Left renal pelvis (tissue), 4 donors: ENCODE measurements at regions not wholly inside any gene's neighbourhood (a gene's known extent, or its start where the extent isn't known, plus 50 kb on each side); places are given as distances from the start of the nearest gene placed in this dataset.
"Not testable (repeated sequence)": the region's sequence is repeated elsewhere in the genome, so short reads cannot be mapped to it uniquely, and the experiment has no call there.

Experiments used
- DNase-seq, 4 donors: peaks; one replicate each; pipeline ENCODE4 v3.0.0-alpha.2; 2013; ENCODE audit warnings: low read depth in 4 of 4, low spot score in 3 of 4

DNA sequence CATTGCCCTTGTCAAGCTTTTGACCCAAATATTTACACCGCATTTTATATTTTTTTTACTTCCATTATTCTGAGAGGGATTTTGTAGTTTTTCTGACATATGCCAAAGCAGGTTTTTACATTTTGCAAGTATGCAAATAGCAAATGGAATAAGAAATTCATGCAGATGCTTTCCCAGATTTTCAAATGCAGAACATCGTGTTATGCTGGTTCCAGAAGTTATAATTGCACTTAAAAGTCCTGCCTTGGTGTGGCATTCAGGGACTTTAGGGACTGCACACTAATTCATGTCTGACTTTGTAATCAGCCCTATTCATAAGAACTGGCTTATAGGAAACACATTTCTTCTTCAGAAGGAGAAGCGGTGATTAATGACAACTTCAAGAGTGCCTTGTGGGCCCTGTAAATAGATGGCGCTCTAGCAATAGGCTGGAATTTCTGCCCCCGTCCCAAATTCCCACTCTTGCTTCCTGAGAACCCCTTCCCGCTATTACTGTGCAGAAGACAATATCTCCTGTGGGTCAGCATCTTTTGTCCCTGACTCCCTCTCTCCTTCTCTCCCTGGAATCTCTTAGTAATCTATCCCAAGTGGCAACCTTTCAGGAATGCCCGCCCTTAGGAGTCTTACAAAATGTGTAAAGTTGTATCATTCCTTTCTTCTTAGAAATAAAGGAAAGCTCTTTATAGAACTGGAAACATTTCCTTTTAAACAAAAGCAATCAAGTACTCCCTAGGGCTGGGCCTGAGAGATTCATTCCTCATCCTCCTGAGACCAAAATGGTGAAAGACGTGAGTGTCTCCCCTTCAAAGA is 264.0 kb downstream of the INHBA start:
- DNase-seq, result no peak

DNA sequence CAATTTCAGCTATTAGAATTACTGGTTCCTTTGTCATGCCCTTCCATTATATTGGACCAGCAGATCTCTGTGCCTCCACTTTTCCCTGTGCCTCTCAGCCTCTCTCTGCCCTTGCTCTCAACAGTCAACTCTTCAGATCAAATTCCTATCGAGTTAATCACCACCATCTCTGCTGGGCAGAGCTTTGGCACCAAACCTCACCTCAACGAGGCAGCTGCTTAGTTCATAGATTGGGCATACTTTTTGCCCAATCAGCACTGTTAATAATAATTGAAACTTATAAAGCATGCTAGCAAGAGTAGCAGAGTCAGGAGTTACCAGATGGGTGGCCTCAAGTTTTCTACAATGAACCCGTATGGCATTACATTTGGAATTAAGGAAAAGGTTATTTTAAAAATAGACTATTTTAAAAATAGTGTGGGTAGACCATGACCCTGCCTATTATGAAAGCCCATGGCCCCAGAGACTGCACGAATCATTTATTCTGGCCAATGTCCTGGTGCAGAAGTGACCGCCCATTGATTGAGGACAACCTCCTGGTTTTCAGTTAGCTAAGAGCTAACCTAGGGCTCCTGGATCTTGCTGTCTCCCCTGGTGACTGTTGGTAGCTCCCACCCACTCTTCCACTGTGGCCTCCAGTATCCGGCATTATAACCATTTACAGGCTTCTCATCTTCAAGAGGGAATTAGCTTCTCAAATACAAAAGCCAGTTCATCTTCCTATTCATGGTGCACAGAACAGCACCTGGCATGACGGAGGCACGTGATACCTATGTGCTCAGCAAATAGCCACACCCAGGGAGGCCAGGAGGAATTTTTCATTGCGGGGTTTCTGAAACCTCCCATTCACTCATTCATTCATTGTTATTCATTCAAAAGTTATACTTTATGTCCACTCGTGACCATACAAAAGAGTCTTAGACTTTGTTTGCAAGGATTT is 265.4 kb downstream of the INHBA start:
- no peak for DNase-seq

DNA sequence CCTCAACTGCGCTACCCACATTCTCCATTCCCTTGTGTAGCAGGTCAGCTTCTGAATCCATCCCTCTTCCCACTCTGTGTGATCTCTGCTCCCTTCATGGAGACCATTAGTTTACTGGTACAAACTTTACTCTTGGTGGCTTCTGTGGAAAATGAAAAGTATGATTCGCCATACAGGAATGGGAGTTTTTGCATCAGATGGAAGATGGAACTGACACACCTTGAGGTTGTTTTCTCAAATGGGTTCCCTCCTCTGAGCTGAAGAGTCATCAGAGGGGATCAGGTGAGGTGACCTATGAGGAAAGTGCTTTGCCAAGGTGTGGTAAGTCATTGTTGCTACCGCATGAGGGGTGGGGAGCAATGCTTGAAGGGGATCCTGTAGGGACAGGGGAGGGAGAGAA is 266.8 kb downstream of the INHBA start:
- no peak for DNase-seq

GRCh38 chr7:41435020-41435419 is 267.9 kb downstream of the INHBA start:
- not testable (repeated sequence) for DNase-seq

DNA sequence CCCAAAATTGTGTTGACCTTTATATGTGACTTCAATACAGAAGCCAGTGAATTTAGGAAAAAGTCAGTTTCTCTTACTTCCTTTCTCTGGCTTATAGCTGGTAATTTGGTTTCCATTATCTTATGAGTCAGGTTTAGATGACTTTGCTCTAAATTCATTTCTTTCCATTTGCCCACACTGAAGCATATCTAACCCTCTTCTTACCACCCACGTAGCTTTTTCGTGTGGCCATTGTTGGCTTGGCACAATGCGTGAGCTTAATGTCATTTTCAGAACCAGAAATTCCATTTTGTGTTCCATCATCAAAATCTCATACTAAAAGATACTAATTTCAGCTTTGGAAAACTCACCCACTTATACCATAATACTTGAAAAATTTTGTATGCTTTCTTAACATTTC is 271.2 kb downstream of the INHBA start:
- DNase-seq, result no peak

- DNase-seq, result no peak
These were observed 274.5 kb downstream of the INHBA start for GRCh38 chr7:41428381-41428780.

DNA sequence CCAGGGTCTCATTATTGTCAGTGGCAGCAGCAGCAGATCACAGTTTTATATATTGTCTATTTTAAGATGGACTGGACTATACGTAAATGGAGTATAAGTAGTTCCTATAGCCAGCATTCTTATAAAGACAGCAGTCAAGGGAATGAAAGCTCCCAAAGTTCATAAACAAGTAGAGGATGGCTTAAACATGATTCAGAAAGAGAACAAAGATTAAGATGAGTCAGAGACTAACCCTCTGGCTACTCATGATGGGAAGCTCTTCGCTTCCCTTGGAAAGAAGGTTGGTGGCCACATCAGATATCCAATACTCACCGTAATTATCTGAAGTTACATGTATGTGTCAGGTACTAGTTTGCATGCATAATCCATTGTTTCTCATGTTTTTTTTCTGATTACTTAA is 277.0 kb downstream of the INHBA start:
- no peak for DNase-seq

- no peak for DNase-seq
These were observed 281.8 kb downstream of the INHBA start for GRCh38 chr7:41421056-41421455.

DNA sequence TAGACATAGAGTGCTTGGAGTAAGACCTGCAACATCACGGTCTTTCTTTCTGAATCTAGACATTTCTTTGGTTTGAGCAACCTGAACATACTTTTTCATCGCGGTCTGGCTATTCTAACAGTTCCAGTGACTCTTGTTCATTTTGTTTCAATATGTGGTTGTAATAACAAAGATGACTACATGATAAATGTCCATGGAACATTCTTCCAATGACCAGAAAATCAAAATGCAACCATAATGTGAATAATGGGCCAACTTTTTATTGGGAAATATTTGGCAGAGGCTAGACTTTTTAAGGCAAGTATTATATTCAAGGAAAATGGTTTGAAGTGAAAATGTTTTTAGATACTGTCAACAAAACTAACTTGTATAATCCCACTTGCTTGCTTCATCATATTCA is 282.5 kb downstream of the INHBA start:
- DNase-seq, result no peak

- no peak for DNase-seq
These were observed 284.6 kb downstream of the INHBA start for GRCh38 chr7:41418337-41418736.

DNA sequence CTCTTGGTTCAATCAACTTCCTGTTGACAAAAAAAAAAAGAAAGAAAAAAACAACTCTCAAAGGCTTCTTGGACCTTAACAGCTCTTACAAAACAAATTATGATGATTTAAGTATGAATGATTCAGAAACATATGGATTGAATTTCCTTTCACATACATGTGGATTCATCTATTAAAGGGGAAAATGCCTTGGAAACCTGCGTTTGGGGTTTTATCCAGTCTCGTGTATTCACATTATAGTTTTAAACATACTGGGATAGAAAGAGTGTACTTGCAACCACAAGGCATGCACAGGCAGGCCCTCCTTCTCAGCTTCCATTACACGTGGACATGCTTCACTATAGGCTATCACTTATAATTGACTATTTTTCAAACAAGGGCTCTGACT is 286.7 kb downstream of the INHBA start:
- DNase-seq, result no peak

- DNase-seq, result no peak
These were observed 287.3 kb downstream of the INHBA start for GRCh38 chr7:41415471-41416207.

DNA sequence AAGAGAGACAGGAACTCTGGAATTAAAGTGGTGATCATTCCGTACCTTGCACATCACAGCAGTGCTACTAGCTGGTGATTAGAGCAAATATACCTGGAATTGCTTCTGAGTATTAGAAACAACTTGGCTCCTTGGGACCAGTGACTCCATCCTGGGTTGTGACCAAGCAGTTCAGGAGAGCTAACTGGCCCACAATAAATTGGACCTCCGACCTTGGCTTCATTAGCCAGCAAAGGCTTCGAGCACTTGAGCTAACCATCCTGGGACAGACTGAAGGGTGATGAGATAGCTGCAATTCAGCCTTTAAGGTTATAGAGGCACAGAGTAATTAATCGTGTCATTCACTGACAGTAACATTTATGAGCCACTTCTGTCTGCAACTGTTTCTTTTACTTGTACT is 287.8 kb downstream of the INHBA start:
- DNase-seq, result no peak

DNA sequence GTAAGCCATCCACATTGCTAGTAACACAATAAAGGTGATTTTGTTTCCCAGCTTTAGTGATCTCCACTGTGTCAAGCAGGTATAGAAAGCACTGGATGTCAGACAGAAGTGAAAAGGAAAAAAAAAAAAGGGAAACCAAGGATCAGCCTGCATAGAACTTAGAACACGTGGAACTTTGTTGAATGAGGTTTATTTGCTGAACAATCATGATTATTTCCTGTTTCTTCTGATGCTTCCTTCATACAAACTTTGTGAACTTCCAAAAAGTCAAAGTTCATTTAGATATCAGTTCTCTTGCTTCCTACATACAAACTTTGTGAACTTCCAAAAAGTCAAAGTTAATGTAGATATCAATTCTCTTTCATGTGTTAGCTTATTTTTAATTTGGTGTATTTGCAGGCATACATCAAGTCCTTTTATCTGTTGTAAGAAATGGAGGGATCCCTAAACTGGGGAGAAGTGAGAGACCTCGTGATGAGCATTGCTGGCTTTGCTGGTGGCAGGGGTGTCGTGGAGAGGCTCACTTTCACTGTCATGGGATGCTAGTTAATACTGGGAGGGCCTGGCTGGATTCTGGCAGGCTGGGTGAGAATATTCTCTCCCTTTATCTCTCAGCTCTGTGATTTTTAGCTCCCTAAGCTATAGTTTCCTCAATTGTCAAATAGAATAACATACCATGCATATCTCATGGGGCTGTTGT is 298.4 kb downstream of the INHBA start:
- no peak for DNase-seq

DNA sequence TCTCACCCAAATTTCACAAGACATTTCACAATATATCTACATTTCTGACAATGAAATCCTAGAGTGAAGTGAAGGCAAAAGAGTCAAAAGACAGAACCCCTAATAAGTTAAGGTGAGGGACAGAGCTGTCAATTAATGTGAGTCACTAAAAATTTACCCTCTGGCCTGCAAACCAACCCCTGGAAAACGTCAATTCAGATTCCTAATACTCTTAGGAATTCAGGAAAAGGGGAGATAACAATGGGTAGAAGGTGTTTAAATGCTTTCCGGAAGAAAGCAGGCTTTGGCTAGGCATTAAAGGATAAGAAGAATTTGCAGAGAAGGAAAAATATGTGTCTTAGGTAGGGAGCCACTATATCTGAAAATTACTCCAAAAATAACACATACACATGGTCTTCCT is 299.6 kb downstream of the INHBA start:
- DNase-seq, result no peak

- DNase-seq, result no peak
These were observed 301.1 kb downstream of the INHBA start for GRCh38 chr7:41401833-41402232.

DNA sequence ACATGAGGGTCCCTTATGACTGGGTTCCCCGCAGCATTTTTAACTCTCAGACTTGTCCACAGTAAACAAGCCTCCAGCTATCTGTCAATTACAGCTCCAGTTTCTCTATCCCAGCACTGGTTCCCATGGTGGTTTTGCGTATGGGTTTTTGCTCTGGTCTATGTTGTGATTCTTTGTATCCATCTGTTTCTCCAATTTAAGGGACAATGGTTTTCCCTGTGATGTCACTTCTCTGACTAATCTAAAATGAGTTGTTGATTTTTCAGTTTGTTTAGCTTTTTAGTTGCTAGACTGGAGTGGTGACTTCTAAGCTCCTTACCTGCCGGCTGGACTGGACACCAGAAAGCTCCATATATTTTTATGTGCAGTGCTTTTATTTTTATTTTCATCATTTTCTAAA is 303.7 kb downstream of the INHBA start:
- no peak for DNase-seq

DNA sequence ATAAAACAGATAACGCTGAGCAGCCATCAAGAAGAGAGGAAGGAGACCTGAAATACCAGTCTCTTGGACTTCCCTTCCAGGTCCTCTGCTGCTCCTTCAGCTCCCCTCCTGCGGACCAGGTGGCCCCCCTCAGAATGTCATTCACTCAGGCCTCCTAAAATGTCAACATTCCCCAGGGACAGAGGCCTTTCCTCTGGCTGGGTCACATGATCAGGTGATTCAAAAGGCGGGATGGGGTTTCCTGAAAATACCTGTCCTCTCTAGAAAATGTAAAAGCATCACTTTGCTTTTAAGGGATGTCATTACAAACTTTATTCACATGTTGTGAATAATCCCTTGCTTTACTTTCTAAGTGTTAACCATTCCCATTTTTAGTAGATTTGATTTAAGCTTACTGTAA is 311.1 kb downstream of the INHBA start:
- DNase-seq, result no peak

DNA sequence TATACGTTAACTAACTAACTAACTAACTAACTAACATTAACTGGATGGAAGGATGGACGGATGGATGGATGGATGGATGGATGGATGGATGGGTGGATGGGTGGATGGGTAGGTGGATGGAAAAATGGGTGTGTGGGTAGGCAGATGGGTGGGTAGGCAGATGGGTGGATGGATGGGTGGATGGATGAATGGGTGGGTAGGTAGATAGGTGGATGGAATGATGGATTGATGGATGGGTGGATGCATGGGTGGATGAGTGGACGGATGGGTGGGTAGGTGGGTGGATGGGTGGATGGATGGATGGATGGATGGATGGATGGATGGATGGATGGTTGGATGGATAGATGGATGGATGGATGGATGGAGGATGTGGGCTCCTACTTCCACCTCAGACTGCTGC is 314.0 kb downstream of the INHBA start:
- not testable (repeated sequence) for DNase-seq

DNA sequence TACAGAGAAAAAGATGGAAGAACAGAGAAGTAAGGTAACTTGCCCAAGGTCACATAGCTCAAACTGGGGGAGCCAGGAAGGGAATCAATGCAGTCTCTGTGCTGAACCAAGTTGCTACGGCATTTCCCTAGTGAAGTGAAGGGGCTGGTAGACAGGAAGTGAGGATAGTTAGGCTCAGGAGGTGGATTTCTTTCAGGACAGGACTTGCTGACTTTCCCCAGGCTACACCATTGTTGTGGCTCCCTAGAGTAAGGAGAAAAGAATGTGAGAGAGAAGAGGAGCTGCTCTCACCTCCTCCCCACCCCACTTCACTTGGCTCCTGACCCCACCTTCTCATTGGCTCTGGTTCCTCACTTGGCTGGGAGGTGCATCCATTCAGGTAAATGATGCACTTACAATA is 316.9 kb downstream of the INHBA start:
- no peak for DNase-seq

GRCh38 chr7:41384418-41384817 is 318.5 kb downstream of the INHBA start:
- DNase-seq, result no peak
